ENCODE measurements at regions not wholly inside any gene's neighbourhood (a gene's known extent, or its start where the extent isn't known, plus 50 kb on each side); places are given as distances from the start of the nearest gene placed in this dataset.

DNA sequence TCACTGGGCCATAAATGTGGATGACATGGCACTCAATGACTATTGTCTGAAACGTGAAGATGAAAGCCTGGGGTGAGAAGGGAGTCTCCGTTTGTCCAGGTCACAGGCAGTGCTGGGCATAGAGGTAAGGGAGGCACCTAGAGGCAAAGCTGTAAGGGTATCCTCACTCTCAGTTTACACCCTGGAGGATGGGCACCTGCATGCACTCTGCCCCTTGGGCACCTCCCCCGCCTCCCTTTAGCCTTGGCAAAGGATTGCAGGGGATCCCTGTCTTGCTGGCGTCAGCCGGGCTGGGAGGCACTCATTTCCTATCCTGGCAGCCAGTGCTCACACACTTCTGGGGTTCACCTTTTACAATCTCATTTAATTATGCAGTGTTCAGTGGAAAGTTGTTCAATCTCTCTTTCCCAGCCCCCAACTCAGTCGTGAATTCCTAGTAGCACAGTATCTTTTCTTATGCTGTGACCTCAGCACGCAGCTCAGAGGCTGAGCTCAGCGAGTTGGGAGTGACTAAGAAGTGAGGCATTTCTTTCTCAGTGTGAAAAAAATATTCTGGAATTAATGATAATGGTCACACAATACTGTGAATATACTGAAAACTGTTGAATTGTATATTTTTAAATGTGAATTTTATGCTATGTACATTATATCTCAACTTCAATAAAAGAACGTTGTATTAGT is 866.6 kb downstream of the BRD1 start:
- H3K27me3 ChIP-seq (ENCODE audit: insufficient read depth, low read length): 0 out of 2 replicates have a peak, but pooled peaks cover 4% of the 10 kb centered on the region
- CTCF ChIA-PET: no interaction called here
- H3K9ac ChIP-seq (ENCODE audit: low read length): no peak overlapping the region
- no peaks in the 10 kb centered on the region for H3K9me3 ChIP-seq (ENCODE audit: control insufficient read depth in 1 of 2, insufficient read depth in 1 of 2, low read depth in 1 of 2, low read length in 2 of 2)
- DNase-seq (ENCODE audit: low read depth, low spot score) (no peak), ATAC-seq (no peak)
- intact Hi-C loops (cut with micrococcal nuclease): no loop called here
- H3K4me1 ChIP-seq (ENCODE audit: control insufficient read depth in 1 of 2, insufficient read depth in 2 of 2, low read length in 2 of 2): no peaks in the 10 kb centered on the region
- no peaks in the 10 kb centered on the region for H3K79me2 ChIP-seq (ENCODE audit: insufficient read depth, low read length)
- no peak overlapping the region for H3K4me3 ChIP-seq (replicated peaks in 1 of 2; ENCODE audit: low read depth in 1 of 2, low read length in 2 of 2)
- H3K36me3 ChIP-seq (ENCODE audit: control insufficient read depth in 1 of 2, insufficient read depth in 2 of 2, low read length in 2 of 2): no peaks in the 10 kb centered on the region
- no peak overlapping the region for H3K4me2 ChIP-seq (ENCODE audit: low read length)
- POLR2A ChIA-PET: no interaction called here
- no TSS peak for BruUV-seq (replicated peaks)
- TF ChIP-seq ELF1 (IDR thresholded peaks at IDR 0.05; ENCODE audit: borderline replicate concordance, low read depth): no peak
- no peak for TF ChIP-seq ZNF274 (IDR thresholded peaks at IDR 0.05; ENCODE audit: low read depth, low read length)
- TF ChIP-seq EZH2phosphoT487 (IDR thresholded peaks at IDR 0.05; ENCODE audit: borderline replicate concordance): no peak
- TF ChIP-seq EGR1 (IDR thresholded peaks at IDR 0.05; ENCODE audit: low read depth): no peak
- no peak for TF ChIP-seq ZFX (IDR thresholded peaks at IDR 0.05)
- TF ChIP-seq TCF7L2 (IDR thresholded peaks at IDR 0.05; ENCODE audit: borderline replicate concordance, extremely low read depth, insufficient read depth, insufficient read length): no peak
- no peak for TF ChIP-seq JUND (IDR thresholded peaks at IDR 0.05)
- no peak for TF ChIP-seq EZH2 (IDR thresholded peaks at IDR 0.05)
- TF ChIP-seq, protein P1, sequence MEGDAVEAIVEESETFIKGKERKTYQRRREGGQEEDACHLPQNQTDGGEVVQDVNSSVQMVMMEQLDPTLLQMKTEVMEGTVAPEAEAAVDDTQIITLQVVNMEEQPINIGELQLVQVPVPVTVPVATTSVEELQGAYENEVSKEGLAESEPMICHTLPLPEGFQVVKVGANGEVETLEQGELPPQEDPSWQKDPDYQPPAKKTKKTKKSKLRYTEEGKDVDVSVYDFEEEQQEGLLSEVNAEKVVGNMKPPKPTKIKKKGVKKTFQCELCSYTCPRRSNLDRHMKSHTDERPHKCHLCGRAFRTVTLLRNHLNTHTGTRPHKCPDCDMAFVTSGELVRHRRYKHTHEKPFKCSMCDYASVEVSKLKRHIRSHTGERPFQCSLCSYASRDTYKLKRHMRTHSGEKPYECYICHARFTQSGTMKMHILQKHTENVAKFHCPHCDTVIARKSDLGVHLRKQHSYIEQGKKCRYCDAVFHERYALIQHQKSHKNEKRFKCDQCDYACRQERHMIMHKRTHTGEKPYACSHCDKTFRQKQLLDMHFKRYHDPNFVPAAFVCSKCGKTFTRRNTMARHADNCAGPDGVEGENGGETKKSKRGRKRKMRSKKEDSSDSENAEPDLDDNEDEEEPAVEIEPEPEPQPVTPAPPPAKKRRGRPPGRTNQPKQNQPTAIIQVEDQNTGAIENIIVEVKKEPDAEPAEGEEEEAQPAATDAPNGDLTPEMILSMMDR (IDR thresholded peaks at IDR 0.05 in 2 of 3, conservative IDR thresholded peaks at IDR 0.05 in 1 of 3; ENCODE audit: borderline replicate concordance in 1 of 3, insufficient read depth in 1 of 3, low read depth in 2 of 3, low read length in 2 of 3): no peak
- TF ChIP-seq, protein P2, sequence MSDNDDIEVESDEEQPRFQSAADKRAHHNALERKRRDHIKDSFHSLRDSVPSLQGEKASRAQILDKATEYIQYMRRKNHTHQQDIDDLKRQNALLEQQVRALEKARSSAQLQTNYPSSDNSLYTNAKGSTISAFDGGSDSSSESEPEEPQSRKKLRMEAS (IDR thresholded peaks at IDR 0.05): no peak
- no peak for TF ChIP-seq POLR2A (IDR thresholded peaks at IDR 0.05; ENCODE audit: borderline replicate concordance, extremely low read depth, insufficient read depth, insufficient read length)
- no peak for TF ChIP-seq SIN3A (IDR thresholded peaks at IDR 0.05; ENCODE audit: low read depth)
- H4K20me1 ChIP-seq (ENCODE audit: insufficient read depth): no peaks in the 10 kb centered on the region
- H3K27ac ChIP-seq (ENCODE audit: low read depth, low read length): no peak overlapping the region
- RAD21 ChIA-PET (ENCODE audit: low non-redundant PET in 1 of 2, low total read pairs in 2 of 2, uncharacterized antibody in 2 of 2, unreplicated experiment in 2 of 2): no interaction called here
- no peaks in the 10 kb centered on the region for H3K9me2 ChIP-seq (ENCODE audit: insufficient read depth)
- no peak overlapping the region for H2AFZ ChIP-seq (ENCODE audit: low read depth, low read length, poor library complexity, severe bottlenecking)
